ENCODE measurements at regions not wholly inside any gene's neighbourhood (a gene's known extent, or its start where the extent isn't known, plus 50 kb on each side); places are given as distances from the start of the nearest gene placed in this dataset.

- TF ChIP-seq POLR2A (IDR thresholded peaks at IDR 0.05) (no peak), CTCF (IDR thresholded peaks at IDR 0.05) (no peak), POLR2AphosphoS5 (IDR thresholded peaks at IDR 0.05) (no peak), EP300 (IDR thresholded peaks at IDR 0.05) (no peak)
These were observed 68.1 kb upstream of the ITPRID2 start for GRCh38 chr2:181823405-181823804.

Data from stomach (tissue), 4 donors.